ENCODE measurements at regions not wholly inside any gene's neighbourhood (a gene's known extent, or its start where the extent isn't known, plus 50 kb on each side); places are given as distances from the start of the nearest gene placed in this dataset.

- Histone ChIP-seq H2AK5ac (ENCODE audit: low read depth, low read length) (no peak overlapping the region), H3K4me3 (ENCODE audit: insufficient read depth, low read depth, low read length) (no peak overlapping the region), H3K36me3 (ENCODE audit: control insufficient read depth, insufficient read depth, low read length) (no peaks in the 10 kb centered on the region), H3K9me1 (ENCODE audit: insufficient read depth, low read length) (no peaks in the 10 kb centered on the region), H3K4me2 (ENCODE audit: low read depth, low read length) (no peak overlapping the region), H2AK9ac (replicated peaks; ENCODE audit: low read depth, low read length, poor library complexity) (no peak overlapping the region), H2BK5ac (ENCODE audit: low read depth, low read length, poor library complexity, severe bottlenecking) (no peak overlapping the region), H3K27me3 (ENCODE audit: control insufficient read depth, insufficient read depth, low read length) (no peaks in the 10 kb centered on the region), H4K20me1 (ENCODE audit: insufficient read depth, low read length) (no peaks in the 10 kb centered on the region), H2BK20ac (ENCODE audit: low read depth, low read length) (no peak overlapping the region), H2BK15ac (ENCODE audit: low read depth, low read length) (no peak overlapping the region), H4K5ac (ENCODE audit: low read depth, low read length) (no peak overlapping the region), H3K27ac (ENCODE audit: insufficient read depth, low read length) (no peak overlapping the region), H3K4ac (ENCODE audit: low read depth, low read length) (no peak overlapping the region), H3K4me1 (ENCODE audit: control insufficient read depth, insufficient read depth, low read length) (no peaks in the 10 kb centered on the region), H3K14ac (replicated peaks; ENCODE audit: low read depth, low read length) (no peak overlapping the region), H3K79me1 (ENCODE audit: low read depth in 1 of 2, low read length in 2 of 2) (no peaks in the 10 kb centered on the region), H3K23ac (ENCODE audit: low read depth, low read length) (no peak overlapping the region), H3K9ac (ENCODE audit: low read depth, low read length) (no peak overlapping the region), H3K18ac (ENCODE audit: low read depth, low read length) (no peak overlapping the region), H2AFZ (replicated peaks; ENCODE audit: low read length, poor library complexity) (no peak overlapping the region), H3K9me3 (ENCODE audit: control insufficient read depth, insufficient read depth, low read length) (no peaks in the 10 kb centered on the region), H3K56ac (ENCODE audit: extremely low read depth, insufficient read depth, low read length) (no peak overlapping the region), H2BK120ac (ENCODE audit: low read depth, low read length) (no peak overlapping the region), H4K8ac (ENCODE audit: low read depth in 2 of 2, low read length in 2 of 2) (no peak overlapping the region), H4K91ac (ENCODE audit: insufficient read depth, low read depth, low read length) (no peak overlapping the region)
- ChIA-PET POLR2A (ENCODE audit: unreplicated experiment) (no interaction called here), CTCF (no interaction called here)
- no peak for ATAC-seq (ENCODE audit: low read depth)
- WGBS, 2 experiments (ENCODE audit: extremely low coverage in 2 of 2, insufficient read length in 1 of 2), result no CpG with 5 or more reads among the region's 4 CpGs
- no peak for DNase-seq
- dilution Hi-C loops (cut with HindIII; ENCODE audit: low sequenced_read_pairs, unreplicated experiment) (no loop called here), in situ Hi-C loops (cut with MboI; ENCODE audit: low sequenced_read_pairs) (no loop called here), intact Hi-C loops (cut with micrococcal nuclease) (no loop called here)
- no peak for TF ChIP-seq RAD21 (IDR thresholded peaks at IDR 0.05; ENCODE audit: low read length)
- TF ChIP-seq POLR2A (IDR thresholded peaks at IDR 0.05; ENCODE audit: low read depth, low read length), result no peak
- TF ChIP-seq MAZ (IDR thresholded peaks at IDR 0.05; ENCODE audit: borderline replicate concordance, low read depth, low read length), result no peak
- no peak for TF ChIP-seq BHLHE40 (IDR thresholded peaks at IDR 0.05; ENCODE audit: low read depth, low read length)
- TF ChIP-seq NFE2L2 (IDR thresholded peaks at IDR 0.05; ENCODE audit: low read depth, low read length), result no peak
- no peak for TF ChIP-seq CHD1 (IDR thresholded peaks at IDR 0.05; ENCODE audit: low read depth, low read length)
- BruUV-seq (replicated peaks), result no TSS peak
Measured at GRCh38 chr11:30801357-30801756, 215.2 kb upstream of the MPPED2 start.
